Skin epidermis (tissue), 12 donors: ENCODE measurements at regions not wholly inside any gene's neighbourhood (a gene's known extent, or its start where the extent isn't known, plus 50 kb on each side); places are given as distances from the start of the nearest gene placed in this dataset.
"Not testable (repeated sequence)": the region's sequence is repeated elsewhere in the genome, so short reads cannot be mapped to it uniquely, and the experiment has no call there.

Experiments
- H3K27ac ChIP-seq, 21 experiments: fragments of 200-600 bp; sonication (generic) in 11 of 21; one replicate each; pipeline ENCODE4 v1.5.0; 2020; ENCODE audit warnings: mild to moderate bottlenecking in 3 of 21, inconsistent platforms in 2 of 21, moderate library complexity in 2 of 21
- H3K4me3 ChIP-seq, 7 experiments: fragments of 200-600 bp; sonication (generic) in 2 of 7; one replicate each; pipeline ENCODE4 v1.5.0; 2020; ENCODE audit warnings: inconsistent platforms in 2 of 7, mild to moderate bottlenecking in 2 of 7, moderate library complexity in 1 of 7

GRCh38 chr9:18240213-18240612 is 233.7 kb upstream of the ADAMTSL1 start:
- H3K4me3 ChIP-seq = no peak overlapping the region

GRCh38 chr9:18245911-18246310 is 228.0 kb upstream of the ADAMTSL1 start:
- H3K27ac ChIP-seq = no peak overlapping the region
- H3K4me3 ChIP-seq = no peak overlapping the region

More at GRCh38 chr9:18240213-18240612, 233.7 kb upstream of the ADAMTSL1 start:
- no peak overlapping the region for H3K27ac ChIP-seq

- no peak overlapping the region for H3K27ac ChIP-seq
- no peak overlapping the region for H3K4me3 ChIP-seq
Measured at GRCh38 chr9:18250053-18250452, 223.9 kb upstream of the ADAMTSL1 start.

GRCh38 chr9:18253950-18254349 is 220.0 kb upstream of the ADAMTSL1 start:
- Histone ChIP-seq H3K27ac (no peak overlapping the region), H3K4me3 (no peak overlapping the region)

GRCh38 chr9:18255158-18255629 is 218.8 kb upstream of the ADAMTSL1 start:
- no peak overlapping the region for H3K27ac ChIP-seq
- H3K4me3 ChIP-seq = no peak overlapping the region

GRCh38 chr9:18255747-18256146 is 218.2 kb upstream of the ADAMTSL1 start:
- no peak overlapping the region for H3K27ac ChIP-seq

GRCh38 chr9:18256568-18256967 is 217.4 kb upstream of the ADAMTSL1 start:
- Histone ChIP-seq H3K4me3 (no peak overlapping the region), H3K27ac (no peak overlapping the region)

More at GRCh38 chr9:18255747-18256146, 218.2 kb upstream of the ADAMTSL1 start:
- no peak overlapping the region for H3K4me3 ChIP-seq

GRCh38 chr9:18260521-18260920 is 213.4 kb upstream of the ADAMTSL1 start:
- Histone ChIP-seq H3K4me3 (no peak overlapping the region), H3K27ac (no peak overlapping the region)

- no peak overlapping the region for H3K4me3 ChIP-seq
- no peak overlapping the region for H3K27ac ChIP-seq
Measured at GRCh38 chr9:18261181-18261580, 212.8 kb upstream of the ADAMTSL1 start.

- Histone ChIP-seq H3K27ac (no peak overlapping the region), H3K4me3 (no peak overlapping the region)
Measured at GRCh38 chr9:18263377-18263776, 210.6 kb upstream of the ADAMTSL1 start.

GRCh38 chr9:18268381-18268780 is 205.6 kb upstream of the ADAMTSL1 start:
- Histone ChIP-seq H3K4me3 (no peak overlapping the region), H3K27ac (no peak overlapping the region)

GRCh38 chr9:18269561-18269960 is 204.4 kb upstream of the ADAMTSL1 start:
- Histone ChIP-seq H3K4me3 (no peak overlapping the region), H3K27ac (no peak overlapping the region)

GRCh38 chr9:18274693-18275092 is 199.3 kb upstream of the ADAMTSL1 start:
- H3K27ac ChIP-seq = no peak overlapping the region
- H3K4me3 ChIP-seq = no peak overlapping the region

- Histone ChIP-seq H3K27ac (no peak overlapping the region), H3K4me3 (no peak overlapping the region)
Measured at GRCh38 chr9:18275313-18275990, 198.5 kb upstream of the ADAMTSL1 start.

- H3K27ac ChIP-seq = no peak overlapping the region
- H3K4me3 ChIP-seq = no peak overlapping the region
Measured at GRCh38 chr9:18281291-18281690, 192.7 kb upstream of the ADAMTSL1 start.

GRCh38 chr9:18294229-18294628 is 179.7 kb upstream of the ADAMTSL1 start:
- Histone ChIP-seq H3K27ac (no peak overlapping the region), H3K4me3 (no peak overlapping the region)

GRCh38 chr9:18296702-18297055 is 177.3 kb upstream of the ADAMTSL1 start:
- Histone ChIP-seq H3K4me3 (no peak overlapping the region), H3K27ac (peak overlapping the region in 5 of 21 experiments; percentile 11 to 57 (median 27))

GRCh38 chr9:18297056-18297841 is 176.7 kb upstream of the ADAMTSL1 start:
- H3K27ac ChIP-seq = peak overlapping the region in 7 of 21 experiments; percentile 11 to 57 (median 35)

GRCh38 chr9:18299449-18299848 is 174.5 kb upstream of the ADAMTSL1 start:
- Histone ChIP-seq H3K27ac (no peak overlapping the region), H3K4me3 (no peak overlapping the region)

More at GRCh38 chr9:18297056-18297841, 176.7 kb upstream of the ADAMTSL1 start:
- H3K4me3 ChIP-seq = no peak overlapping the region

- not testable (repeated sequence) for H3K27ac ChIP-seq
Measured at GRCh38 chr9:18305167-18305806, 168.7 kb upstream of the ADAMTSL1 start.

GRCh38 chr9:18314316-18314715 is 159.6 kb upstream of the ADAMTSL1 start:
- Histone ChIP-seq H3K27ac (no peak overlapping the region), H3K4me3 (no peak overlapping the region)

More at GRCh38 chr9:18305167-18305806, 168.7 kb upstream of the ADAMTSL1 start:
- not testable (repeated sequence) for H3K4me3 ChIP-seq
